ENCODE measurements at regions not wholly inside any gene's neighbourhood (a gene's known extent, or its start where the extent isn't known, plus 50 kb on each side); places are given as distances from the start of the nearest gene placed in this dataset.

DNA sequence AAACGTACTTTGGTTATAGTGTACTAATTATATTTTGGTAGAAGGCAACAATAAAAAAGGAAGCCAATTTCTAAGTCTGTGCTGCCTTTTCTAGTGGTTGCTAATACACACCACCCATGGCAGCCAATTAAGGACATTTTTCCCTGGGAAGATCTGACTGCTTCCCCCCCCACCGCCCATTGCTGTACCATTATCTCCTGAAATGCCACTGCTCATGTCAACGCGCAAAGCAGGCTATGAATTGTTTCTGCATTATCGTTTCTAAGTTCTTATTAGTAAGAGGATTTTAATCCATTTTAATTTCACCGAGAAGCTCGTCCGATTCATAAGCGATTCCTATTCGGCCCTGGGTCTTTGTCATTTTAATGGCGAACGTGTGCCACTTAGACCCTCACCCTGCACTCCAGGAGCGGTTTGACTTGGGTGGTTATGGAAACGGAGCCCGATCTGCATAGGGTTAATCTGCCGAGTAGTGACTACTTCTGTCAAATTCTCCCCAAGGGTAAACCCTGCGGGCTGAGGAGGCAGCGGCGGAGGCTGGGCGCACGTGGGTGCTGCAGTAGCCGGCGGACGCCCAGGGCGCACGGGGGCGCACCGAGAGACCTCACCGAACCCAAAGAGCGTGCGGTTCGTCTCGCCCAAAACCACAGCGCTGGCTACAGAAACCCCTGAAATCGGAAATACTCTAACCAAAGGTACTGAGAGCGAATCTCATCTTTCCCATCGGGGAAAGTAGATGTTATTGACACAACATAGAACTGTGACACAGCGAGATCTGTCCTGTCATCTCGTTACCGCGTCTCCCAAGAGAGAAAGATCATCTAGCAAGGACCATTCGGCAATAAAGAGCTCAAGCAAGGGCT is 55.8 kb upstream of the SHC3 start:
- TF ChIP-seq, protein P1, sequence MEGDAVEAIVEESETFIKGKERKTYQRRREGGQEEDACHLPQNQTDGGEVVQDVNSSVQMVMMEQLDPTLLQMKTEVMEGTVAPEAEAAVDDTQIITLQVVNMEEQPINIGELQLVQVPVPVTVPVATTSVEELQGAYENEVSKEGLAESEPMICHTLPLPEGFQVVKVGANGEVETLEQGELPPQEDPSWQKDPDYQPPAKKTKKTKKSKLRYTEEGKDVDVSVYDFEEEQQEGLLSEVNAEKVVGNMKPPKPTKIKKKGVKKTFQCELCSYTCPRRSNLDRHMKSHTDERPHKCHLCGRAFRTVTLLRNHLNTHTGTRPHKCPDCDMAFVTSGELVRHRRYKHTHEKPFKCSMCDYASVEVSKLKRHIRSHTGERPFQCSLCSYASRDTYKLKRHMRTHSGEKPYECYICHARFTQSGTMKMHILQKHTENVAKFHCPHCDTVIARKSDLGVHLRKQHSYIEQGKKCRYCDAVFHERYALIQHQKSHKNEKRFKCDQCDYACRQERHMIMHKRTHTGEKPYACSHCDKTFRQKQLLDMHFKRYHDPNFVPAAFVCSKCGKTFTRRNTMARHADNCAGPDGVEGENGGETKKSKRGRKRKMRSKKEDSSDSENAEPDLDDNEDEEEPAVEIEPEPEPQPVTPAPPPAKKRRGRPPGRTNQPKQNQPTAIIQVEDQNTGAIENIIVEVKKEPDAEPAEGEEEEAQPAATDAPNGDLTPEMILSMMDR (conservative IDR thresholded peaks at IDR 0.05; ENCODE audit: low read length) = no peak
- no peak for TF ChIP-seq EZH2phosphoT487 (IDR thresholded peaks at IDR 0.05; ENCODE audit: borderline replicate concordance, low read depth, low read length)
